Right lobe of liver (tissue), 6 donors: ENCODE measurements at regions not wholly inside any gene's neighbourhood (a gene's known extent, or its start where the extent isn't known, plus 50 kb on each side); places are given as distances from the start of the nearest gene placed in this dataset.
A peak's percentile ranks its signal among the peaks of the same experiment; 100 is the strongest.

ENCODE experiments used
- ATAC-seq, 4 donors: fragments of 200-7000 bp; cut with Tn5 transposase; one replicate each; pipeline ENCODE4 v1.9.1; 2020; ENCODE audit warnings: mild to moderate bottlenecking in 4 of 4, moderate library complexity in 4 of 4
- DNase-seq, 3 donors: peaks; one replicate each; pipeline ENCODE4 v3.0.0-alpha.2; 2020
- H3K27ac ChIP-seq, 3 donors: fragments of 200-600 bp; one replicate each; pipeline ENCODE4 v1.8.0; 2022
- H3K27me3 ChIP-seq, 2 donors: fragments of 200-600 bp; one replicate each; pipeline ENCODE4 v1.8.0; 2022
- H3K36me3 ChIP-seq, 4 donors: fragments of 200-600 bp; sonication (generic) in 1 of 4; one replicate each; pipeline versions ENCODE4 v1.5.1 to v1.8.0; 2017 to 2022; ENCODE audit warnings: control low read depth in 1 of 4
- H3K4me1 ChIP-seq, 4 donors: fragments of 200-600 bp; sonication (generic) in 1 of 4; one replicate each; pipeline versions ENCODE4 v1.5.1 to v1.8.0; 2017 to 2022; ENCODE audit warnings: control low read depth in 1 of 4
- H3K4me3 ChIP-seq, 3 donors: fragments of 200-600 bp; one replicate each; pipeline ENCODE4 v1.8.0; 2022
- H3K9me3 ChIP-seq, 4 donors: fragments of 200-600 bp; sonication (generic) in 1 of 4; one replicate each; pipeline versions ENCODE4 v1.5.1 to v1.8.0; 2017 to 2022; ENCODE audit warnings: control low read depth in 1 of 4
- CTCF ChIP-seq, 4 donors: fragments of 200-600 bp in 3 of 4; fragments of 450-650 bp in 1 of 4; IDR thresholded peaks; one replicate each; pipeline versions ENCODE4 v1.5.1 to v1.8.0; 2016 to 2022; ENCODE audit warnings: antibody characterized with exemption in 4 of 4, mild to moderate bottlenecking in 2 of 4
- POLR2A ChIP-seq: fragments of 450-650 bp; IDR thresholded peaks from one replicate; pipeline ENCODE4 v1.6.1; 2017; ENCODE audit warnings: antibody characterized with exemption, mild to moderate bottlenecking
- WGBS: methylation state at CpG from one replicate; pipeline ENCODE4 v1.1.6; 2018; ENCODE audit warnings: low coverage, low lambda C conversion rate; ENCODE audit not compliant: insufficient coverage; ENCODE audit errors: missing lambda C conversion rate; 5-methylcytosine and 5-hydroxymethylcytosine counted together
- intact Hi-C, 2 donors: fragments of 100-400 bp; cut with DNase I; formaldehyde crosslinking; loops; one replicate each; pipeline versions ENCODE4 v1.11.2 to v1.14.1; 2022
- donor health status: DM: no; HTN: yes; CAD: no.
- donor health status: DM: no; HTN: no; CAD: no.
- donor health status: DM: no; HTN: no; CAD: no.
- donor health status: DM: no; HTN: yes; CAD: no.
- donor health status: DM: no; HTN: yes; CAD: no.

- intact Hi-C loops: no loop called here
- no peaks in the 10 kb centered on the region for H3K4me1 ChIP-seq
- H3K4me3 ChIP-seq: no peak overlapping the region
- ATAC-seq (no peak), DNase-seq (no peak)
- H3K27me3 ChIP-seq: no peaks in the 10 kb centered on the region
- TF ChIP-seq CTCF (IDR thresholded peaks at IDR 0.05) (no peak), POLR2A (no peak)
- H3K9me3 ChIP-seq: no peaks in the 10 kb centered on the region
- no CpG with 5 or more reads among the region's 3 CpGs for WGBS
- no peaks in the 10 kb centered on the region for H3K36me3 ChIP-seq
- no peak overlapping the region for H3K27ac ChIP-seq
These were observed 87.9 kb downstream of the IL12A start for GRCh38 chr3:160076519-160076918.

DNA sequence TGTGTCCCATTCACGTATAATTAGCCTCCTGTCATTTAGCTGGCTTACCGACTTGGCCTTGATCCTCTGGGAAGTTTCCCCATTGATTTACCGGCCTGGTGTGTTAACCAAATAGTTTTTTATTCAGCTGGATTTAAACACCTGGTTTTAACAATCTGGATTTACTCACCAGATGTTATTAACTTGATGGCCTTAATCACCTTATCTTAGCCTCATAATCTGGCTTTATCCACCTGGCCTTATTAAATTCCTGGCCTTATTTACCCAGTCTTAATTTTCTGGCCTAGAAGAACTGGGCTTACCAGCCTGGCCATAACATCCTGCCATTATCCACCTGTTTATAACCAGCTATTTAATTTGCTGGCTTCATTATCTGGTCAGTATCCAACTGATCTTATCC lies 89.9 kb downstream of the IL12A start:
- Histone ChIP-seq H3K36me3 (no peaks in the 10 kb centered on the region), H3K27me3 (no peaks in the 10 kb centered on the region), H3K4me3 (no peak overlapping the region), H3K9me3 (no peaks in the 10 kb centered on the region), H3K27ac (no peak overlapping the region), H3K4me1 (peaks cover 0 to 7% (median 0%) of the 10 kb centered on the region in 4 donors)
- DNase-seq (no peak), ATAC-seq (no peak)
- intact Hi-C loops: no loop called here
- no peak for TF ChIP-seq CTCF (IDR thresholded peaks at IDR 0.05)
- TF ChIP-seq POLR2A: no peak
- WGBS: 85% methylated on average over 2 of the region's 3 CpGs

DNA sequence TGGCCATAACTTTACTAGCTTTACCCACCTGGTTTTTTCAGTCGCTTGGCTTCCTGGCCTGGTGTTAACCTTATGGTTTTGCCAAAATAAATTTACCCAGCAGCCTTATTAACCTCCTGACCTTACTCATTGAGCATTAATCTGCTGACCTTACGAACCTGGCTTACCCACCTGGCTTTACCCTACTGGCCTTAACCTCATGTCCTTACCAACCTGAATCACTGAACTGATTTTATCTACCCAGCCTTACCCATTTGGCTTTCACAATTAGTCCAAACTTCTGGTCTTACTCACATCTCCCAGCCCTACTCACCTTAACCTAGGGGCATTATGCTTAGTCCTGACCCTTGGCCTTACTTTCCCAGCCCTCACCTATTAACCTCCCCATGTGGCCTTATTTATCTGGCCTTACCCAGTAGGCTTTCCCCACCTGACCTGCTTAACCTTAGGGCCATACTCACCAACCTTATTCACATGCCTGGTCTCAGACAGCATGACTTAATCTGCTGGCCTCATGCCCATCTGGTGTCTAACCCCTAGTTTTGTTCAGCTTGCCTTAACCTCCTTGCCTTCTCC lies 93.4 kb downstream of the IL12A start:
- H3K36me3 ChIP-seq: no peaks in the 10 kb centered on the region
- no peaks in the 10 kb centered on the region for H3K9me3 ChIP-seq
- no peak for TF ChIP-seq POLR2A
- no peak for TF ChIP-seq CTCF (IDR thresholded peaks at IDR 0.05)
- no peaks in the 10 kb centered on the region for H3K27me3 ChIP-seq
- H3K4me1 ChIP-seq: peaks cover 0 to 7% (median 0%) of the 10 kb centered on the region in 4 donors
- ATAC-seq (peak; percentile 70 to 88 (median 78)), DNase-seq (peak in 1 of 3 donors; percentile 45)
- H3K4me3 ChIP-seq: no peak overlapping the region
- no peak overlapping the region for H3K27ac ChIP-seq
- intact Hi-C loops: no loop called here
- 32% methylated on average over 2 of the region's 2 CpGs for WGBS

GRCh38 chr3:160084998-160085397 lies 96.4 kb downstream of the IL12A start:
- Histone ChIP-seq H3K27me3 (no peaks in the 10 kb centered on the region), H3K36me3 (no peaks in the 10 kb centered on the region), H3K4me1 (peaks cover 0 to 21% (median 4%) of the 10 kb centered on the region in 4 donors), H3K27ac (no peak overlapping the region), H3K9me3 (no peaks in the 10 kb centered on the region), H3K4me3 (no peak overlapping the region)
- 75% methylated on average over 1 of the region's 1 CpG for WGBS
- DNase-seq (no peak), ATAC-seq (no peak)
- intact Hi-C loops: no loop called here
- TF ChIP-seq POLR2A (no peak), CTCF (IDR thresholded peaks at IDR 0.05) (no peak)
